ENCODE measurements at regions not wholly inside any gene's neighbourhood (a gene's known extent, or its start where the extent isn't known, plus 50 kb on each side); places are given as distances from the start of the nearest gene placed in this dataset.

GRCh38 chr18:78130232-78131195 lies 849.1 kb upstream of the SALL3 start:
- H3K4me1 Mint-ChIP-seq, result no peaks in the 10 kb centered on the region
- no peak overlapping the region for H3K27ac Mint-ChIP-seq
- peaks cover 2% of the 10 kb centered on the region for H3K9me3 Mint-ChIP-seq
- H3K36me3 Mint-ChIP-seq, result no peaks in the 10 kb centered on the region
- H3K27me3 Mint-ChIP-seq, result no peaks in the 10 kb centered on the region
- H3K4me3 Mint-ChIP-seq, result no peak overlapping the region

DNA sequence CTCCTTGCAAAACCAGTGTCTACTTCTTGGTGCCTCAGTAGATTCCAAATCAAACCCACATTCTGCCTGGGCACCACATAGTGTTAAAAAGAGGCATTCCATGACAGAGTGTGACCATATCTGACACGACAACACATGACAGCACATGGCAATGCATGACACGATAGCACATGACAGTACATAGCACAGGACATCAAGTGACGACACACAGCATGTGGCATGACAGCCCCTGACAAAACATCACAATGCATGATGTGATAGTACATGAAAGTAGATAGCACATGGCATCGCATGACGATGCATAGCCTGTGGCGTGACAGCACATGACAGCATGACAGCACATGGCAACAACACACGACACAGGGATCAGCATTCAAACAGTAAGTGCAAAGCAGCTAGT lies 845.9 kb upstream of the SALL3 start:
- no peak overlapping the region for H3K27ac Mint-ChIP-seq
- H3K9me3 Mint-ChIP-seq, result no peaks in the 10 kb centered on the region
- no peaks in the 10 kb centered on the region for H3K4me1 Mint-ChIP-seq
- H3K36me3 Mint-ChIP-seq, result no peaks in the 10 kb centered on the region
- no peak overlapping the region for H3K4me3 Mint-ChIP-seq
- H3K27me3 Mint-ChIP-seq, result peaks cover 6% of the 10 kb centered on the region

DNA sequence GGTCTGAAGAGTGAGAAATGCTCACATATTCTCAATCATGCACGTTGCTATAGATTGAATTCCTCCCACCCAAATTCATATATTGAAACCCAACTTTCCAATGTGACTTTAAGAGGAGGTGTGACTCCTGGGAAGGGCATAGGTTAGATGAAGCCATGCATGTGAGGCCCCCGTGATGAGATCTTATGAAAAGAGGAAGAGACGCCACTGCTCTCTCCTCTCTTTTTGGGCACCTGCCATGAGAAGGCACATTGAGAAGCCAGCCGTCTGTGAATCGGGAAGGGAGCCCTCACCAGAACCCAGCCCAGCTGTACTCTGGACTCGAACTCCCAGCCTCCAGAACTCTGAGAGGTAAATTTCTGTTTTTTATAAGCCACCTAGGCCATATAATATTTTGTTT lies 842.6 kb upstream of the SALL3 start:
- H3K9me3 Mint-ChIP-seq, result no peaks in the 10 kb centered on the region

DNA sequence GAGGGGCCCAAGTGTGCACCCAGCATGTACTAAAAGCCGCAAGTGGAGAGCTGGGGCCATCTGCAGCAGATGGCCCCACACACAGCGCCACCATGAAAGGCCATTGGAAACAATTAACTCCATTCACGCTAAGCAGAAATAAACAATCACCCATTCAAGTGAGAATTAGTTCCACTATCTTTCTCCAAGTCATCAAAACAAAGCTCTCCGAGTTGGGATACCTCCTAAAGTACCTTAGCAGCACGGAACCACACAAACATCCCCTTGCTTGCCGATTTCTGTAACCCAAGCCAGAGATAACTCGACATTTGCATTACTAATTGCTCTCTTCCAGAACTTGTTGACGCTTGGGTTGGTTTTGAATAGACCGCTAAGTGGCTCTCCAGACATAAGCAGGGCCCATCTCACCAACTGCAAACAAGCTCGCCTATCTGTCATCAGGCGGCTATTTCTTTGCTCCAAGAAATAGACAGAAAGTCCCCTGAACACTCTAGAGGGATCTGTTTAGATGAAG lies 840.6 kb upstream of the SALL3 start:
- no peaks in the 10 kb centered on the region for H3K4me1 Mint-ChIP-seq
- H3K9me3 Mint-ChIP-seq, result no peaks in the 10 kb centered on the region
- no peak overlapping the region for H3K4me3 Mint-ChIP-seq
- H3K27me3 Mint-ChIP-seq, result peaks cover 12% of the 10 kb centered on the region
- no peak overlapping the region for H3K27ac Mint-ChIP-seq
- H3K36me3 Mint-ChIP-seq, result no peaks in the 10 kb centered on the region

More for the DNA sequence above, 842.6 kb upstream of the SALL3 start:
- Mint-ChIP-seq H3K4me1 (no peaks in the 10 kb centered on the region), H3K36me3 (no peaks in the 10 kb centered on the region), H3K27me3 (peaks cover 11% of the 10 kb centered on the region), H3K4me3 (no peak overlapping the region), H3K27ac (no peak overlapping the region)

DNA sequence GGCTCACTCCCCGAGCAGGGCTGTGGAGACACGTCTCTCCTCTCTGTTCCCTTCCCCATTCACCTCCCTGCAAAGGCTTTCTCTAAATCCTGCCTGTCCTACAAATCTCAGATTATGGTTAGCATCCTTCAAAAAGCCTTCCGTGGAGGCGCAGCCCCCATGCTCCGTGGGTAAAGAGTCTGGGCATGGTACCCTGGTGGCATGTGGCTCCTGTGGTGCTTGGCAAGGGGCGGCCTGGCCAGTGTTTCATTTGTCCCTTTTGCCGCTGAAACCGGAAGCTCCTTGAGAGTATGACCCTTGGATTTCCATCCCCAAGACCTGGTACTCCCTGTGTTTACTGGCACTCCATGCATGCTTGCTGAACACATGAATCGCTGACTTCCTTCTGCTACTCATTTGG lies 839.3 kb upstream of the SALL3 start:
- Mint-ChIP-seq H3K4me1 (no peaks in the 10 kb centered on the region), H3K4me3 (no peak overlapping the region), H3K36me3 (no peaks in the 10 kb centered on the region), H3K27me3 (peaks cover 12% of the 10 kb centered on the region), H3K27ac (no peak overlapping the region), H3K9me3 (no peaks in the 10 kb centered on the region)

- Mint-ChIP-seq H3K36me3 (no peaks in the 10 kb centered on the region), H3K9me3 (no peaks in the 10 kb centered on the region), H3K4me3 (no peak overlapping the region), H3K27ac (no peak overlapping the region), H3K4me1 (no peaks in the 10 kb centered on the region), H3K27me3 (peaks cover 3% of the 10 kb centered on the region)
Measured at GRCh38 chr18:78144669-78145068, 834.9 kb upstream of the SALL3 start.

GRCh38 chr18:78145096-78145495 lies 834.5 kb upstream of the SALL3 start:
- Mint-ChIP-seq H3K4me1 (no peaks in the 10 kb centered on the region), H3K27ac (no peak overlapping the region), H3K9me3 (no peaks in the 10 kb centered on the region), H3K4me3 (no peak overlapping the region), H3K27me3 (peaks cover 3% of the 10 kb centered on the region), H3K36me3 (no peaks in the 10 kb centered on the region)

GRCh38 chr18:78146136-78147085 lies 833.2 kb upstream of the SALL3 start:
- no peaks in the 10 kb centered on the region for H3K4me1 Mint-ChIP-seq
- H3K36me3 Mint-ChIP-seq, result no peaks in the 10 kb centered on the region
- no peaks in the 10 kb centered on the region for H3K9me3 Mint-ChIP-seq
- no peak overlapping the region for H3K27ac Mint-ChIP-seq
- H3K27me3 Mint-ChIP-seq, result peaks cover 1% of the 10 kb centered on the region
- H3K4me3 Mint-ChIP-seq, result no peak overlapping the region

- Mint-ChIP-seq H3K9me3 (no peaks in the 10 kb centered on the region), H3K27ac (no peak overlapping the region), H3K4me1 (no peaks in the 10 kb centered on the region), H3K27me3 (no peaks in the 10 kb centered on the region), H3K36me3 (no peaks in the 10 kb centered on the region), H3K4me3 (no peak overlapping the region)
Measured at GRCh38 chr18:78150590-78150989, 829.0 kb upstream of the SALL3 start.

GRCh38 chr18:78151234-78151633 lies 828.4 kb upstream of the SALL3 start:
- no peak overlapping the region for H3K27ac Mint-ChIP-seq
- no peaks in the 10 kb centered on the region for H3K36me3 Mint-ChIP-seq
- no peaks in the 10 kb centered on the region for H3K27me3 Mint-ChIP-seq
- H3K4me1 Mint-ChIP-seq, result no peaks in the 10 kb centered on the region
- no peak overlapping the region for H3K4me3 Mint-ChIP-seq
- H3K9me3 Mint-ChIP-seq, result no peaks in the 10 kb centered on the region

DNA sequence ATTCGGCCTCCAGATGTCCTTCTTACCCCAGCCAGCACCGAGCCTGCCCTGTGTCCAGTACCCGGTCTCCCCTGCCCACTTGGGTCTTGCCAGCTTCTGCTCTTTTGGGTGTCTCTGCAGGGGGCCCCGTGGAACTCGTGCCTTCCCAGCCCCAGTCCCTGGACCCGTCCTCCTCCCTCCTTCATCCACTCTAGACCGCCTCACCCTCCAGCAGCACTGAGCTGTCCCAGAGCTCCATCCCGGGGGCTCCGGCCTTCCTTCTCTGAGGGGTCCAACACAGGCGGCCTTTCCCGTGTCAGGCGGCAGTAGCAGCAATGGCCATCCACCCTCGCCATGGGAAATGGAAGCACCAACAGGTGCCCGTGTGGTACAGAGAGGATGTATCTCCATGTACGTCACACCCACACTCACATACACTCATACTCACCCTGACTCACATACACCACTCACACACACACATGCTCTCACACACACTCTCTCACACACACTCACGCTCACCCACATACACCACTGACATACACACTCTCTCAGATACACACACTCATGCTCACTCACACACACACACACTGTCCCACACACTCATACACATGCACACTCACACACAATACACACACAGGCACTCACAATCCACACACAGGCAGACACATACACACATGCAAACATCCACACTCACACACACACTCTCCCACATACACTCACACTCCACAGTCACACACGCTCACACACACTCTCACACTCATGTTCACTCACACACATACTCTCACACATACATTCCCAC lies 827.5 kb upstream of the SALL3 start:
- H3K4me1 Mint-ChIP-seq, result no peaks in the 10 kb centered on the region
- H3K27me3 Mint-ChIP-seq, result no peaks in the 10 kb centered on the region
- H3K27ac Mint-ChIP-seq, result no peak overlapping the region
- H3K4me3 Mint-ChIP-seq, result no peak overlapping the region
- H3K36me3 Mint-ChIP-seq, result no peaks in the 10 kb centered on the region
- H3K9me3 Mint-ChIP-seq, result no peaks in the 10 kb centered on the region

DNA sequence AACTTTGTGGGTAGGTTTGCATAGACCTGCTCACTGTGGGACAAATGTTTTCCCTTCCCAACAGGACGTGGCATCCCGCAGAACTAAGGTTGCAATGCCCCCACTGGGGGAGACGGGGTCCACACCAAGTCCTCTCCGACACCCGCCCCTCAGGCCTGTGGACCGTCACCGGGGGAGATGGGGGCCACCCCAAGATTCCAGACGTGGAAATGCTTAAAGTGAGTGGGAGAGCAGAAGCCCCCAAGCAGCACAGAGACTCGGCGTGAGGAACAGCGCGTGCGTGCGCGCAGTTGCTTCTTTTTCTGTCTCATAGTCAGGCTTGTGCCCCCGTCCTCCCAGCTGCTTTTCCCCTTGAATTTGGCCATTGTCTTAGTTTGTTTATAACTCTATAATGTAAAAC lies 826.3 kb upstream of the SALL3 start:
- Mint-ChIP-seq H3K36me3 (no peaks in the 10 kb centered on the region), H3K27me3 (no peaks in the 10 kb centered on the region), H3K27ac (no peak overlapping the region), H3K4me3 (no peak overlapping the region), H3K9me3 (no peaks in the 10 kb centered on the region), H3K4me1 (no peaks in the 10 kb centered on the region)

- Mint-ChIP-seq H3K36me3 (no peaks in the 10 kb centered on the region), H3K4me3 (no peak overlapping the region), H3K27ac (no peak overlapping the region), H3K9me3 (no peaks in the 10 kb centered on the region), H3K27me3 (no peaks in the 10 kb centered on the region), H3K4me1 (no peaks in the 10 kb centered on the region)
Measured at GRCh38 chr18:78154444-78154843, 825.2 kb upstream of the SALL3 start.

DNA sequence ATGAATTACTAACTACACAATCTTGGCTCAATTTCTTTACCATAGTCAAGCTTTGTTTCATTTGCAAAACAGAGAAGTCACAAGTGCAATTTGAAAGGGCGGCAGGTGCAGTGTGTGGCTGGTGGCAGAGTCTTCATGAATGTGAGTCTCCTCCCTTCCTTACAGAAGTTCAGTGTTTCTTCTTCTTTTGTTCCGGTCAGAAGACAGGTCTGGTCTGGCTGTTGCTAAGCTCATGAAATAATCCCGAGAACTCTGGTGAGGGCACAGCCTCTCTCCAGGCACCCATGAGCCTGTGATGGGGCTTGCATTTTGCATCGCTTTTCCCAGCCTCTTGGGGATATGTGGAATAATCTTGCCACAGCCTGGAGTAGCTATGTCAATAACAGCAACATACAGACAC lies 824.8 kb upstream of the SALL3 start:
- Mint-ChIP-seq H3K9me3 (no peaks in the 10 kb centered on the region), H3K4me3 (no peak overlapping the region), H3K27ac (no peak overlapping the region), H3K4me1 (no peaks in the 10 kb centered on the region), H3K27me3 (no peaks in the 10 kb centered on the region), H3K36me3 (no peaks in the 10 kb centered on the region)

- Mint-ChIP-seq H3K36me3 (no peaks in the 10 kb centered on the region), H3K27ac (no peak overlapping the region), H3K4me1 (no peaks in the 10 kb centered on the region), H3K4me3 (no peak overlapping the region), H3K9me3 (peaks cover 5% of the 10 kb centered on the region), H3K27me3 (no peaks in the 10 kb centered on the region)
Measured at GRCh38 chr18:78156466-78156865, 823.2 kb upstream of the SALL3 start.

Data from activated naive CD4-positive, alpha-beta T cell treated with anti-CD3 and anti-CD28 coated beads, Interleukin-2, amount 50 U/mL, for 24 hours (primary cell).